GM12891 (cell line): ENCODE measurements at regions not wholly inside any gene's neighbourhood (a gene's known extent, or its start where the extent isn't known, plus 50 kb on each side); places are given as distances from the start of the nearest gene placed in this dataset.

Experiments
- DNase-seq: peaks from one replicate; pipeline ENCODE4 v3.0.0; 2011; ENCODE audit warnings: low spot score; ENCODE audit not compliant: insufficient read length
- FAIRE-seq: peaks from 2 replicates; lab custom pipeline; 2011; peaks lifted over from hg19 to GRCh38; lab: Jason Lieb, UNC
- PAX5 ChIP-seq: IDR thresholded peaks from 2 replicates; pipeline ENCODE4 v1.6.1; 2011; ENCODE audit warnings: low read length, moderate library complexity, mild to moderate bottlenecking; ENCODE audit not compliant: insufficient read depth, severe bottlenecking
- POLR2A ChIP-seq: IDR thresholded peaks from 2 replicates; pipeline ENCODE4 v1.6.1; 2011; ENCODE audit warnings: low read depth, low read length, control low read depth
- POLR2AphosphoS5 ChIP-seq: IDR thresholded peaks from 2 replicates; pipeline ENCODE4 v1.6.1; 2011; ENCODE audit warnings: low read depth, low read length, control low read depth
- POU2F2 ChIP-seq: IDR thresholded peaks from 2 replicates; pipeline ENCODE4 v1.6.1; 2011; ENCODE audit warnings: low read depth, mild to moderate bottlenecking, control low read depth, low read length, moderate library complexity
- SPI1 ChIP-seq: IDR thresholded peaks from 2 replicates; pipeline ENCODE4 v1.6.1; 2011; ENCODE audit warnings: low read depth, low read length, control low read depth
- TAF1 ChIP-seq: IDR thresholded peaks from 2 replicates; pipeline ENCODE4 v1.6.1; 2011; ENCODE audit warnings: low read depth, low read length, control low read depth

DNA sequence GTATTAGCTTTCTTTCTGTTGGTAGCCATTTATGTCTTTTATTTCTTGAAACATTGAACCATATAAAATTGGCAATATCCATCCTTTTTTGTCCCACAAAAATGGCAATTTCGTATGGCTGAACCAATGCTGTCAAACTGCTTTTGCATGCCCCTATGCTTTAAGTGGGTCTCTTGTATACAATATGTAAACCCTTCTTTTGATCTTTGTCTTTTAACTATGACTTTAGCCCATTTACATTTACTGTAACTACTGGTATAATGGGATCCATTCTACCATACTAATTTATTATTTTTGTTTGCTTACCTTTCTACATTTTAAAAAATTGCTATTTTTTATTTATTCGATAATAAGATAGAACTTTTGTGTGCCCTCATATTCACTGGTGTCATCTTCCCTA, 93.4 kb downstream of the TENT4A start:
- TF ChIP-seq POU2F2 (no peak), TAF1 (no peak), PAX5 (no peak)
- DNase-seq = no peak
- no peak for FAIRE-seq

GRCh38 chr5:6808462-6808861, 95.2 kb downstream of the TENT4A start:
- no peak for DNase-seq
- no peak for TF ChIP-seq PAX5
- TF ChIP-seq POLR2AphosphoS5 = no peak
- TF ChIP-seq TAF1 = no peak
- no peak for TF ChIP-seq POU2F2
- no peak for TF ChIP-seq POLR2A
- no peak for TF ChIP-seq SPI1
- FAIRE-seq = no peak

GRCh38 chr5:6810641-6811405, 97.6 kb downstream of the TENT4A start:
- DNase-seq (no peak), FAIRE-seq (no peak)
- TF ChIP-seq POLR2A (no peak), POU2F2 (no peak), PAX5 (no peak), POLR2AphosphoS5 (no peak)

- no peak for FAIRE-seq
- no peak for DNase-seq
- TF ChIP-seq POLR2AphosphoS5 = no peak
- TF ChIP-seq POU2F2 = no peak
- TF ChIP-seq POLR2A = no peak
- TF ChIP-seq SPI1 = no peak
- TF ChIP-seq PAX5 = no peak
- TF ChIP-seq TAF1 = no peak
These were observed 98.9 kb downstream of the TENT4A start for GRCh38 chr5:6812091-6812490.

DNA sequence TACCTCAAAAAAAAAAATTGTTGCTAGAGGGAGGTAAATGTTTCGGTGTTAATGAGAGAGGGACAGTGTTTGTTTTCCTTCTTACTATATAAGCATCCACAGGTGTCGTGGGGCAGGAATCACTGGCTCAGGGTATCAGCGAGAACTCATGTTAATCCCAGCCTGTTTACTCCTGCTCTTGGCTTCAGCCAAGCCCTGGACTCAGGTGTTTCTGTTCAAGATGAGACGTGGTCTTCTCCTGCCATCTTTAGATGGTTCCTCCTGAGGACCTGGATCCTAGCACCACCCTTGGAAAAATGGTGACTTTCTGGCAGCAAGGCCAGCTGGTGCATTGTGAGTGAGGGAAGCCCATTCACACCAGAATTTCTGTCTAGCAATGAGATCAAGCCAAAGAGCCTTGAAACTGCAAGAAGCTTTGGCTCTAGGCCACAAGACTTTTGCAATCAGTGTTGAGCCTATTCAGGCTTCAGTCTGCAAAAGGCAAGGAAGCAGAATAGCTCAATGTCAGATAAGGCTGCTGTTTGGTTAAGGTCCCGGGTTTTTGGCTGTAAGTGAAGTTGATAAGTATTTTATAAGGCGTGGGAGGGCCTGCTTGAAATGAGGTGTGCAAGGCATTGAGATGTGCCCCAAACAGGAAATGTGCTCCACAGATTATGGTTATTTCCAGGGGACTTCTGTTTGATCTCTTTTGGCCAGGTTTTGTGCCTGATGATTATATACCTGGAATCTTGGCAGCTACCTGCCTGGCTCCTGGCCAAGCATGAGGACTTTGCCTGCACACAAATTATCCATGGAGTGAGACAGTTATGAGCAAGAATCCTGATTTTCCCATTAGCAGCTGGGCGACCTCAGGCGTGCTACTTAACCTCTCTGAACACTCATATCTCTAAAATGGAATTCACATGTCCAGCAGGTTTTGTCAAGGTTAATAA, 99.8 kb downstream of the TENT4A start:
- no peak for FAIRE-seq
- no peak for DNase-seq
- TF ChIP-seq POLR2AphosphoS5 (no peak), SPI1 (no peak), PAX5 (no peak), TAF1 (no peak), POU2F2 (no peak), POLR2A (no peak)

DNA sequence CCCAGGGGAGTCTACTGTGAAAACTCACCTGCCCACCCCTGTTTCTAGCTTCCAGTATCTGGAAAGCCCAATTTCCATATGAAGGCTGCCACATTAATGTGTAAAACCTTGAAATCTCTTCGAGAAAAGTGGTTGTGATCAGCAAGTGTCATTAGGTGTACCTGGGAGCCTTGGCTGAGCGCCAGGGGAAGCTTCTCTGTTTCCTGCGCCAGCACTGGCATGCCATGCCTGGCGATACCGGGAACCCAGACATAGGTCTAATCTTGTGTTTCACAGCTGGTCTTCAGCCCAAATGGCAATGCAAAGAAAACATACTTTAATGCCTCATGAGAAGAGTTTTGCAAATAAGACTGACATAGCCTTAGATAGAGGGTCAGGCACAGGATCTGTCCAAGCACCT, 101.6 kb downstream of the TENT4A start:
- FAIRE-seq (no peak), DNase-seq (no peak)

DNA sequence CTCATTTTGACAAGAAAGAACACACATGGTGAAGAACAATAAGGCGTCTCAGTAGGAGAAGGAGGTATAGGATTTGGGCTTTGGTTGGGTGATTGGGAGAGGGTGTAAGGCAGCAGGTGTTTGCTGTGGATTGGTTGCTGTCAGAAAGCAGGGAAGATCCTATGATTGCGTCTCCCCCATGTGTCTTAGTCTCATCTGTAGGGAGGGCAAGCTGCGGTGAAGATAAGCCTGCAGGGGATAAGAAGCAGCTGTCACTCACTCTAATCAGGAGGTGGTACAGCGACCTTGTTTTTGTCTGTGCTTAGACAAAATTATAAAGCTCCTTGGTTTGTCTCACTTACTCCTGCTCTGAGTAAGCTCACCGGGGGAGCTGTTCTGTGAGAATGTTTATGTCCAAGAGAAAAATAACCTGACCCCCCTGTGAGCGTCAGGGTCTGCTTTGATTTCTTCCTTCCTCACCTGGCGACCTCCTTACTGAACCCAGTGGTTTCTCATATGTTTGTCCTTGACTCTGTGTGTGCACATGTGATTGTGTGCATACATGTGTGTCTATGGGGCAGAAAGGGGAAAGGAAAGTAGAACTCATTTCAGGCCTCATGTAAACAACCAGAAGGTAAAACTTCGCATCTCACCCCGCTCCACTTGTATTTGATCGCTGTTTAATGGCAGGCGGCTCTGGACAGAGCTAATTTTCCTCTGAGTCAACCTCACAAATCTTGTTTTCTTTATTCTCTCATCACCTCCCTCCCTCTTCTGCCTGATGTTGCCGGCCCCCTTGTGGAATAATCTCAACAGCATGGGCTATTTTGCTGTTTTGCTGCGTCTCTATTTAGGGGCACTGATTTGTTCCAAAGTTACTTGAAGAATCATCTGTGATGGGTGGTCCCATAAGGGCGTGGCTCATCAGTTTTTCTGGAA, 105.6 kb downstream of the TENT4A start:
- DNase-seq = no peak
- TF ChIP-seq PAX5 = no peak
- TF ChIP-seq TAF1 = no peak
- TF ChIP-seq POU2F2 = no peak
- no peak for TF ChIP-seq POLR2A
- no peak for TF ChIP-seq POLR2AphosphoS5
- no peak for TF ChIP-seq SPI1
- no peak for FAIRE-seq

More for the DNA sequence above, 101.6 kb downstream of the TENT4A start:
- TF ChIP-seq POLR2AphosphoS5 (no peak), SPI1 (no peak), POU2F2 (no peak), TAF1 (no peak), POLR2A (no peak), PAX5 (no peak)

DNA sequence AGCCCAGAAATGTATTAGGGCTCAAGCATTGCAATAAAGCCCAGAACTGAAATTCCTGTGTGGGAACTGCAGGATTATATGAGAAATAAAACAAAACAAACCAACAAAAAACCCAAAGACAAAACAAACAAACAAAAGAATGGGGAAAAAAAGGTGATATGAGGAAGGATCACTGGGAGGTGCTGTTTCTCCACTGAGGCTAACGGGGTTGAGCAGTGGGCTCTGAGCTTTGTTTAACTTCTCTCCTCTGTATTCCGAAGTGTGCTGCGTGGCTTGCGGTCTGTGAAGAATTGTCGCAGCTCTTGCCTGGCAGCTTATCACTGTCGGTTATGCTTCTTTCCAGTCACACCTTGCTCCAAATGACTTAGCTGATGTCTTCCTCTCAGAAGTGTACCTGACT, 106.3 kb downstream of the TENT4A start:
- TF ChIP-seq POU2F2 (no peak), POLR2AphosphoS5 (no peak), PAX5 (no peak), POLR2A (no peak), SPI1 (no peak), TAF1 (no peak)
- FAIRE-seq = no peak
- no peak for DNase-seq
